Liver (tissue), 7 donors: ENCODE measurements at regions not wholly inside any gene's neighbourhood (a gene's known extent, or its start where the extent isn't known, plus 50 kb on each side); places are given as distances from the start of the nearest gene placed in this dataset.

Experiments
- DNase-seq: peaks from one replicate; pipeline ENCODE4 v3.0.0-alpha.2; 2017; ENCODE audit warnings: low spot score
- H3K27ac ChIP-seq, 2 donors: one replicate each; pipeline ENCODE4 v1.7.0; 2013; ENCODE audit warnings: inconsistent platforms in 2 of 2, low read length in 2 of 2, control low read depth in 1 of 2, low read depth in 1 of 2, mild to moderate bottlenecking in 1 of 2
- H3K27me3 ChIP-seq, 4 donors: one replicate each; pipeline versions ENCODE4 v1.6.1 to v1.7.0; 2013; ENCODE audit warnings: low read length in 3 of 4, inconsistent platforms in 1 of 4, mild to moderate bottlenecking in 1 of 4, moderate library complexity in 1 of 4; ENCODE audit not compliant: control insufficient read depth in 4 of 4, insufficient read depth in 4 of 4
- H3K36me3 ChIP-seq, 4 donors: one replicate each; pipeline versions ENCODE4 v1.6.1 to v1.7.0; 2013; ENCODE audit warnings: low read length in 3 of 4, mild to moderate bottlenecking in 3 of 4, low read depth in 1 of 4, moderate library complexity in 1 of 4; ENCODE audit not compliant: control insufficient read depth in 4 of 4, insufficient read depth in 3 of 4
- H3K4me1 ChIP-seq, 4 donors: one replicate each; pipeline versions ENCODE4 v1.6.1 to v1.7.0; 2013; ENCODE audit warnings: low read length in 3 of 4, mild to moderate bottlenecking in 3 of 4, moderate library complexity in 1 of 4; ENCODE audit not compliant: control insufficient read depth in 4 of 4, insufficient read depth in 4 of 4
- H3K4me3 ChIP-seq, 3 donors: one replicate each; pipeline versions ENCODE4 v1.6.1 to v1.7.0; 2013; ENCODE audit warnings: low read length in 3 of 3, control low read depth in 1 of 3, low read depth in 1 of 3, mild to moderate bottlenecking in 1 of 3
- H3K9ac ChIP-seq, 2 donors: one replicate each; pipeline ENCODE4 v1.7.0; 2013; ENCODE audit warnings: low read length in 2 of 2, mild to moderate bottlenecking in 2 of 2, moderate library complexity in 2 of 2, control low read depth in 1 of 2, low read depth in 1 of 2
- H3K9me3 ChIP-seq, 4 donors: one replicate each; pipeline versions ENCODE4 v1.6.1 to v1.7.0; 2013; ENCODE audit warnings: low read length in 3 of 4; ENCODE audit not compliant: control insufficient read depth in 4 of 4
- EGR1 ChIP-seq, 2 donors: IDR thresholded peaks; 2 replicates each; pipeline ENCODE4 v1.6.1; 2016 to 2018; ENCODE audit warnings: antibody characterized with exemption in 2 of 2, low read depth in 2 of 2
- FOXA1 ChIP-seq: IDR thresholded peaks from 2 replicates; pipeline ENCODE4 v1.6.1; 2016; ENCODE audit warnings: antibody characterized with exemption
- FOXA2 ChIP-seq: IDR thresholded peaks from 2 replicates; pipeline ENCODE4 v1.6.1; 2016; ENCODE audit warnings: antibody characterized with exemption
- GABPA ChIP-seq, 2 donors: IDR thresholded peaks in 1 of 2; conservative IDR thresholded peaks in 1 of 2; 2 replicates each; pipeline ENCODE4 v1.6.1; 2016; ENCODE audit warnings: antibody characterized with exemption in 2 of 2, mild to moderate bottlenecking in 1 of 2, moderate library complexity in 1 of 2
- HNF4A ChIP-seq, 2 donors: conservative IDR thresholded peaks; 2 replicates each; pipeline ENCODE4 v1.6.1; 2016; ENCODE audit warnings: antibody characterized with exemption in 2 of 2, mild to moderate bottlenecking in 2 of 2
- HNF4G ChIP-seq: IDR thresholded peaks from 2 replicates; pipeline ENCODE4 v1.6.1; 2016; ENCODE audit warnings: antibody characterized with exemption
- JUND ChIP-seq, 2 donors: IDR thresholded peaks; 2 replicates each; pipeline ENCODE4 v1.6.1; 2016; ENCODE audit warnings: antibody characterized with exemption in 2 of 2
- RAD21 ChIP-seq, 2 donors: IDR thresholded peaks; 2 replicates each; pipeline ENCODE4 v1.6.1; 2016; ENCODE audit warnings: antibody characterized with exemption in 2 of 2, mild to moderate bottlenecking in 2 of 2
- RXRA ChIP-seq, 2 donors: IDR thresholded peaks; 2 replicates each; pipeline ENCODE4 v1.6.1; 2017 to 2018; ENCODE audit warnings: antibody characterized with exemption in 2 of 2, mild to moderate bottlenecking in 1 of 2
- SP1 ChIP-seq: IDR thresholded peaks from 2 replicates; pipeline ENCODE4 v1.6.1; 2018; ENCODE audit warnings: antibody characterized with exemption, mild to moderate bottlenecking
- TAF1 ChIP-seq: conservative IDR thresholded peaks from 2 replicates; pipeline ENCODE4 v1.6.1; 2016; ENCODE audit warnings: antibody characterized with exemption, mild to moderate bottlenecking
- YY1 ChIP-seq: IDR thresholded peaks from 2 replicates; pipeline ENCODE4 v1.6.1; 2016; ENCODE audit warnings: antibody characterized with exemption, mild to moderate bottlenecking
- WGBS: extraction: QIAGEN DNeasy Blood & Tissue Kit; methylation state at CpG from one replicate; pipeline ENCODE4 v1.1.7; 2013; 5-methylcytosine and 5-hydroxymethylcytosine counted together
- TF ChIP-seq, protein P1 (sequence below): IDR thresholded peaks from 2 replicates; pipeline ENCODE4 v1.6.1; 2016; ENCODE audit warnings: antibody characterized with exemption
- TF ChIP-seq, protein P2 (sequence below): IDR thresholded peaks from 2 replicates; pipeline ENCODE4 v1.6.1; 2016; ENCODE audit warnings: antibody characterized with exemption, mild to moderate bottlenecking
- TF ChIP-seq, protein P3 (sequence below): IDR thresholded peaks from 2 replicates; pipeline ENCODE4 v1.6.1; 2016; ENCODE audit warnings: antibody characterized with exemption
- donor health status: healthy.
- donor health status: healthy.
- donor health status: healthy.
- donor health status: healthy.

DNA sequence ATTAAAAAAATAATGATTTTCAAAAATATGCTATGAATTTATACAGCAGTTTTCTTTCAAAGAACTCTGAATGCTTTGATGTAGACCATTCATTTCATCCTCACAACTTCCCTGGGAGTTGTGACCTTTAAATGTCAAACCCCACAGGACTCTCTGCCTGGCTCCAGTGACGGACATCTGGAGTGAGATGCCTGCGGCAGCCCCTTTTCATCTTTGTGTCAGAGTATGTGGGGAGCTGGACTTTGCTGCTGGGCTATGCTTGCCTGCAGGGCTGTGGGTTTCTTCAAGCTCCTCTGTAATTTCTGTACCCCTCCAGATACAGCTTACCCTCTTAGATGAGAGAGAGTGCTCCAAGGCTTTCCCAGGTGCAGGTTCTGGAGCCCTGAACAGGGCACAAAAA lies 70.6 kb upstream of the RASGRP1 start:
- no peak for TF ChIP-seq TAF1
- no peak for TF ChIP-seq RXRA (IDR thresholded peaks at IDR 0.05)
- TF ChIP-seq, protein P1, sequence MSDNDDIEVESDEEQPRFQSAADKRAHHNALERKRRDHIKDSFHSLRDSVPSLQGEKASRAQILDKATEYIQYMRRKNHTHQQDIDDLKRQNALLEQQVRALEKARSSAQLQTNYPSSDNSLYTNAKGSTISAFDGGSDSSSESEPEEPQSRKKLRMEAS, result no peak
- TF ChIP-seq HNF4G, result no peak
- TF ChIP-seq HNF4A (conservative IDR thresholded peaks at IDR 0.05), result no peak
- TF ChIP-seq YY1, result no peak
- no peak for TF ChIP-seq GABPA (IDR thresholded peaks at IDR 0.05 in 1 of 2, conservative IDR thresholded peaks at IDR 0.05 in 1 of 2)
- TF ChIP-seq FOXA2, result no peak
- TF ChIP-seq, protein P2, sequence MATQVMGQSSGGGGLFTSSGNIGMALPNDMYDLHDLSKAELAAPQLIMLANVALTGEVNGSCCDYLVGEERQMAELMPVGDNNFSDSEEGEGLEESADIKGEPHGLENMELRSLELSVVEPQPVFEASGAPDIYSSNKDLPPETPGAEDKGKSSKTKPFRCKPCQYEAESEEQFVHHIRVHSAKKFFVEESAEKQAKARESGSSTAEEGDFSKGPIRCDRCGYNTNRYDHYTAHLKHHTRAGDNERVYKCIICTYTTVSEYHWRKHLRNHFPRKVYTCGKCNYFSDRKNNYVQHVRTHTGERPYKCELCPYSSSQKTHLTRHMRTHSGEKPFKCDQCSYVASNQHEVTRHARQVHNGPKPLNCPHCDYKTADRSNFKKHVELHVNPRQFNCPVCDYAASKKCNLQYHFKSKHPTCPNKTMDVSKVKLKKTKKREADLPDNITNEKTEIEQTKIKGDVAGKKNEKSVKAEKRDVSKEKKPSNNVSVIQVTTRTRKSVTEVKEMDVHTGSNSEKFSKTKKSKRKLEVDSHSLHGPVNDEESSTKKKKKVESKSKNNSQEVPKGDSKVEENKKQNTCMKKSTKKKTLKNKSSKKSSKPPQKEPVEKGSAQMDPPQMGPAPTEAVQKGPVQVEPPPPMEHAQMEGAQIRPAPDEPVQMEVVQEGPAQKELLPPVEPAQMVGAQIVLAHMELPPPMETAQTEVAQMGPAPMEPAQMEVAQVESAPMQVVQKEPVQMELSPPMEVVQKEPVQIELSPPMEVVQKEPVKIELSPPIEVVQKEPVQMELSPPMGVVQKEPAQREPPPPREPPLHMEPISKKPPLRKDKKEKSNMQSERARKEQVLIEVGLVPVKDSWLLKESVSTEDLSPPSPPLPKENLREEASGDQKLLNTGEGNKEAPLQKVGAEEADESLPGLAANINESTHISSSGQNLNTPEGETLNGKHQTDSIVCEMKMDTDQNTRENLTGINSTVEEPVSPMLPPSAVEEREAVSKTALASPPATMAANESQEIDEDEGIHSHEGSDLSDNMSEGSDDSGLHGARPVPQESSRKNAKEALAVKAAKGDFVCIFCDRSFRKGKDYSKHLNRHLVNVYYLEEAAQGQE, result no peak
- no peak for TF ChIP-seq FOXA1
- H3K27me3 ChIP-seq, result no peaks in the 10 kb centered on the region
- no peak for DNase-seq
- no peaks in the 10 kb centered on the region for H3K4me1 ChIP-seq
- WGBS, result 29% methylated on average over 2 of the region's 2 CpGs
- no peaks in the 10 kb centered on the region for H3K9me3 ChIP-seq
- H3K9ac ChIP-seq, result no peak overlapping the region
- no peak overlapping the region for H3K27ac ChIP-seq
- no peak overlapping the region for H3K4me3 ChIP-seq
- no peaks in the 10 kb centered on the region for H3K36me3 ChIP-seq

DNA sequence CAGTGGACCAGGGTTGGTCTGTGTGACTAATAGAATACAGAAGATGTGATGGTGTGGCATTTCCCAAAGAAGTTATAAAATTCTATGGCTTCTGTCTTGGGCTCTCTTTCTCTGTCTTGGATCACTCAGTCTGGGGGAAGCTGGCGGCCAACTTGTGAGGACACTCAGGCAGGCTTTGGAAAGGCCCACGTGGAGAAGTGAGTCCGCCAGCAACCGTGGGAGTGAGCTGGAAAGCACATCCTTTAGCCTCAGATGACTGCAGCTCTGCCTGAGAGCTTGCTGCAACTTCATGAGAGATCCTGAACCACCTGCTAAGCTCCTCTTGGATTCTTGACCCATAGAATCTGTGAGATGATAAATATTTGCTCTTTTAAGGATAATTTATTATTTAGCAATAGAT lies 72.0 kb upstream of the RASGRP1 start:
- no peak for DNase-seq
- Histone ChIP-seq H3K9ac (no peak overlapping the region), H3K27me3 (no peaks in the 10 kb centered on the region), H3K4me1 (no peaks in the 10 kb centered on the region), H3K36me3 (no peaks in the 10 kb centered on the region), H3K4me3 (no peak overlapping the region), H3K9me3 (no peaks in the 10 kb centered on the region), H3K27ac (no peak overlapping the region)
- TF ChIP-seq JUND (IDR thresholded peaks at IDR 0.05) (no peak), SP1 (no peak), HNF4A (conservative IDR thresholded peaks at IDR 0.05) (no peak), RAD21 (IDR thresholded peaks at IDR 0.05) (no peak), FOXA2 (no peak), YY1 (no peak), EGR1 (IDR thresholded peaks at IDR 0.05; ENCODE audit: low read depth in 2 of 2) (no peak), HNF4G (no peak), FOXA1 (no peak)
- TF ChIP-seq, protein P2, result no peak
- TF ChIP-seq, protein P1, result no peak
- TF ChIP-seq, protein P3, sequence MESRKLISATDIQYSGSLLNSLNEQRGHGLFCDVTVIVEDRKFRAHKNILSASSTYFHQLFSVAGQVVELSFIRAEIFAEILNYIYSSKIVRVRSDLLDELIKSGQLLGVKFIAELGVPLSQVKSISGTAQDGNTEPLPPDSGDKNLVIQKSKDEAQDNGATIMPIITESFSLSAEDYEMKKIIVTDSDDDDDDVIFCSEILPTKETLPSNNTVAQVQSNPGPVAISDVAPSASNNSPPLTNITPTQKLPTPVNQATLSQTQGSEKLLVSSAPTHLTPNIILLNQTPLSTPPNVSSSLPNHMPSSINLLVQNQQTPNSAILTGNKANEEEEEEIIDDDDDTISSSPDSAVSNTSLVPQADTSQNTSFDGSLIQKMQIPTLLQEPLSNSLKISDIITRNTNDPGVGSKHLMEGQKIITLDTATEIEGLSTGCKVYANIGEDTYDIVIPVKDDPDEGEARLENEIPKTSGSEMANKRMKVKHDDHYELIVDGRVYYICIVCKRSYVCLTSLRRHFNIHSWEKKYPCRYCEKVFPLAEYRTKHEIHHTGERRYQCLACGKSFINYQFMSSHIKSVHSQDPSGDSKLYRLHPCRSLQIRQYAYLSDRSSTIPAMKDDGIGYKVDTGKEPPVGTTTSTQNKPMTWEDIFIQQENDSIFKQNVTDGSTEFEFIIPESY, result no peak
- 76% methylated on average over 4 of the region's 4 CpGs for WGBS
